HFFc6 (cell line): ENCODE measurements at regions not wholly inside any gene's neighbourhood (a gene's known extent, or its start where the extent isn't known, plus 50 kb on each side); places are given as distances from the start of the nearest gene placed in this dataset.

Experiments used
- DNase-seq: peaks from one replicate; pipeline ENCODE4 v3.0.0-alpha.2; 2018
- H3K27ac Mint-ChIP-seq: 2 replicates; pipeline ENCODE4 v1.8.0; 2020; ENCODE audit warnings: mild to moderate bottlenecking, mixed read lengths
- H3K27me3 Mint-ChIP-seq: 2 replicates; pipeline ENCODE4 v1.8.0; 2021; ENCODE audit warnings: mild to moderate bottlenecking, moderate library complexity, mixed read lengths; ENCODE audit not compliant: insufficient read depth
- H3K36me3 Mint-ChIP-seq: 2 replicates; pipeline ENCODE4 v1.8.0; 2021; ENCODE audit warnings: low read depth, mixed read lengths
- H3K4me1 Mint-ChIP-seq: 2 replicates; pipeline ENCODE4 v1.8.0; 2020; ENCODE audit warnings: low read depth, mixed read lengths
- H3K4me3 Mint-ChIP-seq: 2 replicates; pipeline ENCODE4 v1.8.0; 2020; ENCODE audit warnings: mild to moderate bottlenecking, moderate library complexity, mixed read lengths
- H3K9me3 Mint-ChIP-seq: 2 replicates; pipeline ENCODE4 v1.8.0; 2020; ENCODE audit warnings: mild to moderate bottlenecking, mixed read lengths
- TF ChIP-seq, protein P1 (sequence below): fragments of 200-600 bp; sonication (generic); IDR thresholded peaks from 2 replicates; pipeline ENCODE4 v1.5.0; 2021; ENCODE audit warnings: antibody characterized with exemption, mild to moderate bottlenecking

DNA sequence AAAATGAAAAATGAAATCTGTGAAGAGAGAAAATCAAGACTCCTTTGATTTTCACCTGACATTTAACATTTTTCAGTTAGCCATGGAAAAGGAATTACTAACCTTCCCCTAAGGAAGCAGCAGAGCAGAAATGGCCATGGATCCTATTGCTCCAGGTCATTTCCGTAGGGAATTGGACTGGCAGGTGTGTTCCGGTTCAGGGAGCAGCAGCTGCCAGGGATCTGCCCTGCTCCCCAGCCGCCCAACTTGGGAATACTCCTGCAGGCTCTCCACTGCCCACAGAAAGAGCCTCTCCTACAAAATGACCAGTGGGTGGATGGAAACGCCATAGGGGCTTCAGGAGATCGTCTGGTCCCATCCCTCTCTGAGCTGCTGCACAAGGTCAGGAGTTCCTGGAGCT lies 86.0 kb upstream of the MAPK4 start:
- Mint-ChIP-seq H3K36me3 (no peaks in the 10 kb centered on the region; the same call in 1 of the 2 replicates), H3K9me3 (peaks cover 30% of the 10 kb centered on the region), H3K27ac (no peak overlapping the region), H3K27me3 (no peaks in the 10 kb centered on the region; the same call in 1 of the 2 replicates), H3K4me3 (no peak overlapping the region), H3K4me1 (no peaks in the 10 kb centered on the region)
- DNase-seq, result no peak
- TF ChIP-seq, protein P1, sequence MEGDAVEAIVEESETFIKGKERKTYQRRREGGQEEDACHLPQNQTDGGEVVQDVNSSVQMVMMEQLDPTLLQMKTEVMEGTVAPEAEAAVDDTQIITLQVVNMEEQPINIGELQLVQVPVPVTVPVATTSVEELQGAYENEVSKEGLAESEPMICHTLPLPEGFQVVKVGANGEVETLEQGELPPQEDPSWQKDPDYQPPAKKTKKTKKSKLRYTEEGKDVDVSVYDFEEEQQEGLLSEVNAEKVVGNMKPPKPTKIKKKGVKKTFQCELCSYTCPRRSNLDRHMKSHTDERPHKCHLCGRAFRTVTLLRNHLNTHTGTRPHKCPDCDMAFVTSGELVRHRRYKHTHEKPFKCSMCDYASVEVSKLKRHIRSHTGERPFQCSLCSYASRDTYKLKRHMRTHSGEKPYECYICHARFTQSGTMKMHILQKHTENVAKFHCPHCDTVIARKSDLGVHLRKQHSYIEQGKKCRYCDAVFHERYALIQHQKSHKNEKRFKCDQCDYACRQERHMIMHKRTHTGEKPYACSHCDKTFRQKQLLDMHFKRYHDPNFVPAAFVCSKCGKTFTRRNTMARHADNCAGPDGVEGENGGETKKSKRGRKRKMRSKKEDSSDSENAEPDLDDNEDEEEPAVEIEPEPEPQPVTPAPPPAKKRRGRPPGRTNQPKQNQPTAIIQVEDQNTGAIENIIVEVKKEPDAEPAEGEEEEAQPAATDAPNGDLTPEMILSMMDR, result no peak

GRCh38 chr18:50475538-50476193 lies 84.2 kb upstream of the MAPK4 start:
- no peak for DNase-seq
- no peak overlapping the region for H3K4me3 Mint-ChIP-seq
- H3K36me3 Mint-ChIP-seq, result no peaks in the 10 kb centered on the region; the same call in 1 of the 2 replicates
- no peaks in the 10 kb centered on the region; the same call in 1 of the 2 replicates for H3K27me3 Mint-ChIP-seq
- no peak overlapping the region for H3K27ac Mint-ChIP-seq
- TF ChIP-seq, protein P1, result no peak
- H3K4me1 Mint-ChIP-seq, result no peaks in the 10 kb centered on the region
- peaks cover 30% of the 10 kb centered on the region for H3K9me3 Mint-ChIP-seq

- H3K27me3 Mint-ChIP-seq, result peaks cover 2% of the 10 kb centered on the region
- no peak overlapping the region for H3K4me3 Mint-ChIP-seq
- DNase-seq, result no peak
These were observed 67.8 kb upstream of the MAPK4 start for GRCh38 chr18:50492097-50492496.

GRCh38 chr18:50494569-50494968 lies 65.3 kb upstream of the MAPK4 start:
- TF ChIP-seq, protein P1, result no peak
- no peak for DNase-seq
- no peaks in the 10 kb centered on the region for H3K27me3 Mint-ChIP-seq
- H3K4me1 Mint-ChIP-seq, result no peaks in the 10 kb centered on the region
- no peaks in the 10 kb centered on the region for H3K36me3 Mint-ChIP-seq
- H3K4me3 Mint-ChIP-seq, result no peak overlapping the region
- peaks cover 41% of the 10 kb centered on the region for H3K9me3 Mint-ChIP-seq
- no peak overlapping the region for H3K27ac Mint-ChIP-seq

More at GRCh38 chr18:50492097-50492496, 67.8 kb upstream of the MAPK4 start:
- H3K4me1 Mint-ChIP-seq, result no peaks in the 10 kb centered on the region
- H3K36me3 Mint-ChIP-seq, result no peaks in the 10 kb centered on the region
- no peak overlapping the region for H3K27ac Mint-ChIP-seq
- peaks cover 40% of the 10 kb centered on the region for H3K9me3 Mint-ChIP-seq
- TF ChIP-seq, protein P1, result no peak

DNA sequence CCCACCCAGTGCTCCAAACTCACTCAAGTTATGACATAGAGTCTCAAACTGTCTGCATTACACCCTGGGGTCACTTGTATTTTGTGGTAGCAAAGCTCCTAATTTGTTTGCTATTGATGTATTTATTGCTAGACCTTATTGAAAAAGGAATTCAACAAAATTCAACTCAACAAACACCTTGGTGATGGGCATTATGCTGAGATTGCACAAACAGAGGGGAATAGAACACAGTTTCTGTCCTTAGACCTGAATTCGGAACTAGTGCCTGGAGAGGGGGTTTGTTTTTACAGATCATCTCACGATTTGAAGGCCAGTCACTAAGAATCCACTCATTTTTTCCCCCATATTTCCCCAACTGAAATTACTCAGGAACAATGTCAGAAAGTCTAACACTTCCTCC lies 53.5 kb upstream of the MAPK4 start:
- peaks cover 2% of the 10 kb centered on the region; the same call in 1 of the 2 replicates for H3K27me3 Mint-ChIP-seq
- H3K9me3 Mint-ChIP-seq, result peaks cover 24% of the 10 kb centered on the region
- H3K27ac Mint-ChIP-seq, result no peak overlapping the region
- TF ChIP-seq, protein P1, result no peak
- H3K36me3 Mint-ChIP-seq, result no peaks in the 10 kb centered on the region
- no peak for DNase-seq
- H3K4me3 Mint-ChIP-seq, result no peak overlapping the region
- H3K4me1 Mint-ChIP-seq, result no peaks in the 10 kb centered on the region
